ENCODE measurements at regions not wholly inside any gene's neighbourhood (a gene's known extent, or its start where the extent isn't known, plus 50 kb on each side); places are given as distances from the start of the nearest gene placed in this dataset.

- DNase-seq (ENCODE audit: low read depth in 2 of 2), result no peak
Observed at GRCh38 chr21:19833082-19833481, 1165.1 kb upstream of the NCAM2 start.

DNA sequence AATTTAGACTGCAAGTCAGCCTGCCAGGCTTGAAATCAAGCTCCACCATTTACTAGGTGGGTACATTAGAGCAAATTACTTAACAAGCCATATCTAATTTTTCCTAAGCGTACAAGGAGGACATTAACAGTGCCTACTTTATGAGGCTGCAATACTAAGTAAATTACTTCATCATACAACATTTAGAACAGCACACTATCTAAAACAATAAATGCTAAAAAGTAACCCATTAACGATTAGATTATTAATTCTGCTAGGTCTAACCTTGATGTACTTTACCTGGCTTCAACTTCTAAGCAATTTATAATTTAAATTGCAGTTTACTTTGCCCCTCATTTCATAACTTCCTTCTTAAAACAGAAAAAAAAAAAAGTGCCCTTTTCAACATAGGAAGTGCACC lies 1155.6 kb upstream of the NCAM2 start:
- no peak for DNase-seq (ENCODE audit: low read depth in 2 of 2)

DNA sequence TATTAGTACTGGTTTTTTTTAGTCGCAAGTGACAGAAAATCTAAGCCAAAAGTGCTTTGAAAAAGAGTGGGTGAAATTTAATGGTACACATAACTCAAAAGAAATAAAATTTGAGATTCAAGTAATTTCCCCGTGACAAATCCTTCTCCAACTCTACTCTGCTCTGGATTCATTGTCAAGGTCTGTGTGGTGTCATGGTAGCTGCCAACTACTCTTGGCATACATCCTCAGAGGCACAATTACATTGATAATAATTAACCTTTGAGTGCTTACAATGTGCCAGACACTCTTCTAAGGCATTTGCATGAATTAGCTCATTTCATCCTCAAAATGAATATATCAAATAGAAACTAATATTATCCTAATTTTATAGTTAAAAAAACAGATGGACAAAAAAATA lies 1153.9 kb upstream of the NCAM2 start:
- DNase-seq (ENCODE audit: low read depth in 2 of 2), result no peak

DNA sequence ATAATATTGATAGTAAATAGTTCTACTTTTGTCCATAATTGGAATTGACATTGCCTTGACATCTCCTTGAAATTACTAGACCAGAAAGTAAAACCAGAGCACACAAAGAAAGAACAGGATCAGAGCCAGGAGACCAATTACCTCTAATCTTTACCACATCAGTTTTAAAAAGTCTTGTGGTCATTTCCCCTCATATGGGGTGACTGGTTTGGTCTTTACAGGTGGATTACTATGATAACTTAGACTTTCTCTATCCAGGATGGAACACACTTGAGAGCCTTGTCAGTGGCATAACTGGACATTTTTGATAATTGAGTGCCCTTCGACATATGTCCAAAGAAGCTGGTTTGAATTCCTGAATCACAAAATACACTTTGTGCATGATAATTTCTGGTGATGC lies 1148.1 kb upstream of the NCAM2 start:
- no peak for DNase-seq (ENCODE audit: low read depth in 2 of 2)

DNA sequence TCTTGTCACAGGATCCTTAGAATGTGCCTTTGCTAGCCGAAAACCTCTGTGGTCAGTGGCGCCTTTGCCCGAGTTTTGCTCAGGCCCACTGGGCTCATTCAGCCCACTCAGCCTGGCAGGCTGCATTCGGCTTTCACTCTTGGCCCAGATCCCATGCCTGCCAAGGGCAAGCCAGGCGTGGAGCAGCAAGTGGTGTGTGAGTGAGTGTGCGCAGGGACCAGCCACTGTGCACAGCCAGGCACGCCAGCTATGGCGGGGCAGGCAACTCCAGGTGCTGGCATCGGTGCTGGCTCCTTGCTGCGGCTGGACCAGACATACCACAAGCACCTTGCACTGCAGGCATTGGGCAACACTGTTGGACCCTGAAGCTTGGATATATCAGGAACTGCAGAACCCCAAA lies 1145.1 kb upstream of the NCAM2 start:
- DNase-seq (ENCODE audit: low read depth in 2 of 2), result no peak

DNA sequence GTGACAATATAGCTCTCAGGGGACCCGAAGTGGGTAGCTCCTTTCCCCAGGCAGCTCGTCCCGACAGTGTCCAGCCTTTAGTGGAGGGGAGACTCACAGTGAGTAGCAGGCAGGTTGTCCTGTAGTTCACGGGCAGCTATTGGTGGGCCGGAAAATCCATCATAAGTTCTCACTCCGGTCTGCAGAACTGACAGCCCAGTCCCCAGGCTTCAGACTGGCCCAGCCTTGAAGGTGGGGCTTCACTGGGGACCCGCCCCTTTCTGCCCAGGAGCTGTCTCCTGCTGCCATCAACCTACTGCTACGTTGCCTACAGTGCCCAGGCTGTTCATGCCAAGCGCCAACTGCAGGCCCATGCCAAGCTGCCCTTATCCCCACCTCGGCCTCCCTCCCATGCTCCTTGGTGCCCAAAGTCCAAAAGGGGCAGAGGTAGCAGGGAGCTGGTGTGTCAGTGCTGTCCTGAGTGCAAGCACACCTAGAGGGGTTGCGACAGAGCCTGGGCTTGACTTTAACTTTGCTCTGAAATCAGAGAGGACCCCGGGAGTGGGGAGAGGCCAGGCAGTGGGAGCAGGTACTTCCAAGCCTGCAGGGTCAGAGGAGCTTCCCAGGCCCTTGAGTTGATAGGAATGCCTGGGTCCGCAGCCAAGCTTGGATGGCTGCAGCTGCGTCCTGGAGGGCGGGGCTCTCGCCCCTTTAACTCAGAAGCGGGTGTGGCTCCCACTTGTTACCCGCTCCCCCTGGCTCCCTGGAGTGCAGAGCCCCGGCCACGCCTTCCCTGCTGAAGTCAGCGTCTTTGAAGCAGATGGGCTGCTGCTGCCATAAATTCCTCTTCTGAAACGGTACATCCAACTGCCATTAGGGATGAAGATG lies 1144.3 kb upstream of the NCAM2 start:
- no peak for DNase-seq (ENCODE audit: low read depth in 2 of 2)

- no peak for DNase-seq (ENCODE audit: low read depth in 2 of 2)
Observed at GRCh38 chr21:19855522-19855921, 1142.7 kb upstream of the NCAM2 start.

- no peak for DNase-seq (ENCODE audit: low read depth in 2 of 2)
Observed at GRCh38 chr21:19864476-19864875, 1133.7 kb upstream of the NCAM2 start.

GRCh38 chr21:19870682-19871081 lies 1127.5 kb upstream of the NCAM2 start:
- DNase-seq (ENCODE audit: low read depth in 2 of 2), result no peak

GRCh38 chr21:19874521-19874920 lies 1123.7 kb upstream of the NCAM2 start:
- DNase-seq (ENCODE audit: low read depth in 2 of 2), result no peak

- DNase-seq (ENCODE audit: low read depth in 2 of 2), result no peak
Observed at GRCh38 chr21:19878133-19878532, 1120.1 kb upstream of the NCAM2 start.

GRCh38 chr21:19899645-19900044 lies 1098.6 kb upstream of the NCAM2 start:
- DNase-seq (ENCODE audit: low read depth in 2 of 2), result no peak

DNA sequence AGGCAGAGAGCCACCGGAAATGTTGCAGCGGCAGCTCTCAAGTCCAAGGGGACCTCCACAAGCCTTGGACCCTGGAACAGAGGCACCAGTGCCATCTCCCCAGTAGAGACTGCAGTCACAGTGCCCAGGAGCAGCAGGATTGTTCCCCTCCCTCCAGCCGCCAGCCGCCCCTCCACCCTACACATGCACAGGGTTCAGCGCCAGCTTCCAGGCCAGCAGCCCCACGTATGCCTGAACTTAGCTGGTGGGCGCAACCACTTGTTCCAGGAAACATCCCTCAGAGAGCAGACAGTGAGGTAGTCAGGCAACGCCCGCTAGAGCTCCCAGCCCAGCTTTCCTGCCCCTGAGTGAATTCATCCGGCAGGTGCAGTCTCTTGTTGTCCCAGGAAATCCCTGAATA lies 1098.1 kb upstream of the NCAM2 start:
- DNase-seq (ENCODE audit: low read depth in 2 of 2), result no peak

- DNase-seq (ENCODE audit: low read depth in 2 of 2), result no peak
Observed at GRCh38 chr21:19908390-19908789, 1089.8 kb upstream of the NCAM2 start.

DNA sequence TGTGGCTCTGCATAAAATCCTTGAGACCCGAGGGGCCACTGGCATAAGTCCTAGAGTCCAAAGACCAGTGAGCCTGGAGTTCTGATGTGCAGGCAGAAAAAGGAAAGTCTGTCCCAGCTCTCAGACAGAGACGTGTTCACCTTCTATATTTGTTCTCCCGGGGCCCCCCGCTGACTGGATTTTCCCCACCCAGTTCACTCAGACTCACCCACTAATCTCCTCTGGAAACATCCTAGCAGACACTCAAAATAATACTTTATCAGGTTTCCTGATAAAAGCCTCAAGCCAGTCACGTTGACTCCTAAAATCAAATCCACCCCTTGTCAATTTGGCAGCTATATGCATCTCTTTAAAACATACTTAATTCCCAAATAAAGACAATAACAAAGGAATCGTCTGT lies 1084.2 kb upstream of the NCAM2 start:
- DNase-seq (ENCODE audit: low read depth in 2 of 2), result no peak

GRCh38 chr21:19921211-19921610 lies 1077.0 kb upstream of the NCAM2 start:
- no peak for DNase-seq (ENCODE audit: low read depth in 2 of 2)

DNA sequence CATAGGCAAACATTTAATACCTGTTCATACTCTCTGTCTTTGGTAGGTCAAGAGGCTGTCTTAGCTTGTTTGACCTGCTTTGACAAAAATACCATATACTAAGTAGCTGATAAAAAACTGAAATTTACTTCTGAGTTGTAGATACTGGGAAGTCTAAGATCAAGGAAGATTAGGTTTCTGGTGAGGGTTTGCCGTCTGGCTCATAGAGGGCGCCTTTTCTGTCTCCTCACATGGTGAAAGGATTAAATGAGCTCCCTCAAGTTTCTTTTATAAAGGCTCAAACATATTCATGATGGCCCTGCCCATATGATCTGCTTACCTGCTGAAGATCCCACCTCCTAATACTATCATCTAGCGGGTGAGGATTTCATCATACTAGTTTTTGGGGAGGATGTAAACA lies 1076.1 kb upstream of the NCAM2 start:
- DNase-seq (ENCODE audit: low read depth in 2 of 2), result no peak

DNA sequence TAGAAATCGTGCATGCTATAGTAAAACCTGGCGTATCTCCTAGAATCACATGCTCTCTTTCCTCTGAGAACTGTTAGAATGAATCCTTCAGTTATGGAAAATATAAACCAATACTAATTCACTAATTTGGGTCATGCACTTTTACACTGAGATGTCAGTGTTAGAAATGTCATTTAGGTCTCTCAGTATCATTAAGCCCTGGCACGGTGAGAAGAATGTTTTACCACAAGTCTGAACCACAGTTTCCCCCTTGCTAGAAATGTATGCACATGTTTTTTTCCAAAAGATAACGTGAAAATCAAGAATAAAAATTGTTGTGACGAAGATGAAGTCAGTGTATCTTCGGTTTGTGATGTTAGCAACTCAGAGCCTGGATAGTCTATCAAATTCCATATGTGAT lies 1062.7 kb upstream of the NCAM2 start:
- no peak for DNase-seq (ENCODE audit: low read depth in 2 of 2)

DNA sequence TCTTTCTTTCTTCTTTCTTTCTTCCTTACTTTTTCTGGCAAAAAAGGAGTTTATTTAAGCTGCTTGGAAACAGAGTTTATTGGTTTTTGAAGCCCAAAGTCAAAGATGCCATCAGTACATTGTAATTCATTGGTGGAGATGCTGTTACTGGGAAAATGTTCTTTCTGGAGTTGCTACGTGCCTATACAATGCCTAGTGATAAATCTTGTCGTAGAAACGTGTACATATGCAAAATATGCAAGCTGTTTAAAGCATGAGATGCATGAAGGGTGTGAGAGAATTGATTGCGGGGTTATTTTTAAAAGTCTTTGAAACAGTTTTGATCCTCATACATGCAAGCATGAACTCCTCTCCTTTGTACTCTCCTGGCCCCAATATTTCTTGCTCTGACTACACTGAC lies 1060.6 kb upstream of the NCAM2 start:
- no peak for DNase-seq (ENCODE audit: low read depth in 2 of 2)

- no peak for DNase-seq (ENCODE audit: low read depth in 2 of 2)
Observed at GRCh38 chr21:19941626-19942025, 1056.6 kb upstream of the NCAM2 start.

DNA sequence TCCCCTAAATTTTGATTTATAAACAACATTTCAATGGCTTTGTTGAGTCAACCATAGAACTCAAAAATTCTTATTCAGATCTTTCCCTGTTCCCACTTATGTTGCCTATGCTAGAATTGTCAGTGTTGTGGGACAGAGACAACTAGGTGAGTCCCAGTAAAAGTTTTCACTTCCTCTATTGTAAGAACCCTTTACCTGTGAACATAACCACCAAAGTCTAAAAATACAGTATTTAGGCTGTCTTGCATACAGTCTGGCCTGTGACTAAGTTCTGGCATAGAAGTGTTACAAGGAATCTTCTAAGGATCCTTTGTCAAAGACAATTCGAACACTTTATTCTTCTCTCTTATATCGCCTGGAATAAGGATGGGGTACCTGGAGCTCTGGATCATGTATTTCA lies 1047.9 kb upstream of the NCAM2 start:
- DNase-seq (ENCODE audit: low read depth in 2 of 2), result no peak

GRCh38 chr21:19969156-19969555 lies 1029.1 kb upstream of the NCAM2 start:
- DNase-seq (ENCODE audit: low read depth in 2 of 2), result no peak

- no peak for DNase-seq (ENCODE audit: low read depth in 2 of 2)
Observed at GRCh38 chr21:19981938-19982337, 1016.3 kb upstream of the NCAM2 start.

DNA sequence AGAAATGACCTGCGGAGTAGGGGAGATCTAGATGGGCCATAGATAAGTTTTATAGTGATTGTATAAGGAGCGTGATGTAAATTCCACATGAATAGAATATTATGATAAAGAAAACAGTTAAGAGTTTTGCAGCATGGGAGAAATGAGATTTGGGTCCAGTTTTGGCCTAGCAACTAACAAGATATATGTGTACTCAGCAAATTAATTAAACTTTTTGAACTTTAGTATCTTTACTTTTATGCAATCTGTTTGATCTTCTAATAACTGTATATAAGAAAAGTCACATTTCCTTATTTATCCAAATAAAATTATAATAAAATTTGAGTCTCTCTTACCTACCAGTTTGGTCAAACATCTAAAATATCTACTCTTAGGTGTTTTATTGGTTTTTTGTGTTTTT lies 1011.8 kb upstream of the NCAM2 start:
- no peak for DNase-seq (ENCODE audit: low read depth in 2 of 2)

Measured in stimulated activated CD8-positive, alpha-beta memory T cell treated with anti-CD3 and anti-CD28 coated beads, Interleukin-2, amount 100 ng/mL, for 48 hours (primary cell).